GM23338 (cell line): ENCODE measurements at regions not wholly inside any gene's neighbourhood (a gene's known extent, or its start where the extent isn't known, plus 50 kb on each side); places are given as distances from the start of the nearest gene placed in this dataset.

Source experiments
- ATAC-seq: fragments of 200-7000 bp; cut with Tn5 transposase; 3 replicates; pipeline ENCODE4 v1.9.1; 2020
- DNase-seq: peaks from one replicate; pipeline ENCODE4 v3.0.0-alpha.2; 2015; ENCODE audit warnings: low spot score
- H2AFZ ChIP-seq: fragments of 200-600 bp; sonication (generic); 2 replicates; pipeline ENCODE4 v1.8.0; 2016; ENCODE audit warnings: antibody characterized with exemption, mild to moderate bottlenecking, moderate library complexity
- H3F3A ChIP-seq: fragments of 200-600 bp; sonication (generic); replicated peaks from 2 replicates; pipeline ENCODE4 v1.8.0; 2017; ENCODE audit warnings: antibody characterized with exemption, mixed run types, low read depth
- H3K27ac ChIP-seq: fragments of 200-600 bp; sonication (generic); 2 replicates; pipeline ENCODE4 v1.6.1; 2016; ENCODE audit warnings: low read depth
- H3K27me3 ChIP-seq: fragments of 200-600 bp; sonication (generic); 2 replicates; pipeline ENCODE4 v1.8.0; 2016; ENCODE audit warnings: mild to moderate bottlenecking, mixed run types, moderate library complexity; ENCODE audit not compliant: insufficient read depth
- H3K36me3 ChIP-seq: fragments of 200-600 bp; sonication (generic); 2 replicates; pipeline ENCODE4 v1.8.0; 2016; ENCODE audit warnings: mild to moderate bottlenecking; ENCODE audit not compliant: insufficient read depth
- H3K4me1 ChIP-seq: fragments of 200-600 bp; sonication (generic); 2 replicates; pipeline ENCODE4 v1.8.0; 2016; ENCODE audit warnings: mild to moderate bottlenecking, moderate library complexity; ENCODE audit not compliant: insufficient read depth
- H3K4me2 ChIP-seq: fragments of 200-600 bp; sonication (generic); 2 replicates; pipeline ENCODE4 v1.7.1; 2017; ENCODE audit warnings: mixed run types
- H3K4me3 ChIP-seq: fragments of 200-600 bp; sonication (generic); 2 replicates; pipeline ENCODE4 v1.6.1; 2016; ENCODE audit warnings: mixed run types
- H3K79me2 ChIP-seq: fragments of 200-600 bp; sonication (generic); replicated peaks from 2 replicates; pipeline ENCODE4 v1.8.0; 2017; ENCODE audit warnings: mild to moderate bottlenecking; ENCODE audit not compliant: insufficient read depth
- H3K9me2 ChIP-seq: fragments of 200-600 bp; sonication (generic); 2 replicates; pipeline ENCODE4 v1.8.0; 2017; ENCODE audit not compliant: insufficient read depth
- H4K20me1 ChIP-seq: fragments of 200-600 bp; sonication (generic); replicated peaks from 2 replicates; pipeline ENCODE4 v1.8.0; 2017; ENCODE audit warnings: mild to moderate bottlenecking; ENCODE audit not compliant: insufficient read depth
- H3K27ac Mint-ChIP-seq: 2 replicates; pipeline ENCODE4 v1.8.0; 2020; ENCODE audit warnings: inconsistent platforms, mild to moderate bottlenecking, moderate library complexity, mixed read lengths
- H3K27me3 Mint-ChIP-seq: 3 replicates; pipeline ENCODE4 v1.8.0; 2022; ENCODE audit warnings: low read depth, mild to moderate bottlenecking, moderate library complexity, mixed read lengths, inconsistent platforms; ENCODE audit not compliant: insufficient read depth, poor library complexity
- H3K36me3 Mint-ChIP-seq: 3 replicates; pipeline ENCODE4 v1.8.0; 2021; ENCODE audit warnings: low read depth, mild to moderate bottlenecking, inconsistent platforms, moderate library complexity, mixed read lengths
- H3K4me1 Mint-ChIP-seq: 3 replicates; pipeline ENCODE4 v1.8.0; 2020; ENCODE audit warnings: mild to moderate bottlenecking, inconsistent platforms, mixed read lengths
- H3K4me3 Mint-ChIP-seq: 3 replicates; pipeline ENCODE4 v1.8.0; 2021; ENCODE audit warnings: moderate library complexity, mild to moderate bottlenecking, inconsistent platforms, mixed read lengths
- H3K9me3 Mint-ChIP-seq: 3 replicates; pipeline ENCODE4 v1.8.0; 2020; ENCODE audit warnings: moderate library complexity, mild to moderate bottlenecking, inconsistent platforms, mixed read lengths
- CREB1 ChIP-seq: fragments of 250-450 bp; sonication (Bioruptor Pico); IDR thresholded peaks from 2 replicates; pipeline ENCODE4 v1.5.0; 2020; ENCODE audit warnings: low read depth, mild to moderate bottlenecking, moderate library complexity
- EZH2phosphoT487 ChIP-seq: fragments of 200-600 bp; sonication (generic); IDR thresholded peaks from one replicate; pipeline ENCODE4 v1.8.1; 2018; ENCODE audit warnings: antibody characterized with exemption; ENCODE audit not compliant: unreplicated experiment
- JUNB ChIP-seq: IDR thresholded peaks from one replicate; pipeline ENCODE4 v1.6.1; 2016; ENCODE audit warnings: antibody characterized with exemption; ENCODE audit not compliant: unreplicated experiment
- NANOG ChIP-seq: IDR thresholded peaks from 2 replicates; pipeline ENCODE4 v1.6.1; 2016; ENCODE audit warnings: antibody characterized with exemption, borderline replicate concordance
- POLR2AphosphoS5 ChIP-seq: IDR thresholded peaks from 2 replicates; pipeline ENCODE4 v1.6.1; 2016; ENCODE audit warnings: antibody characterized with exemption, low read depth
- STAT1 ChIP-seq: IDR thresholded peaks from one replicate; pipeline ENCODE4 v1.6.1; 2016; ENCODE audit warnings: antibody characterized with exemption; ENCODE audit not compliant: unreplicated experiment
- ZNF331 ChIP-seq: fragments of 250-450 bp; sonication (Bioruptor Pico); IDR thresholded peaks from 2 replicates; pipeline ENCODE4 v1.5.0; 2020; ENCODE audit warnings: low read depth, mild to moderate bottlenecking, moderate library complexity
- ZNF462 ChIP-seq: fragments of 250-450 bp; sonication (Bioruptor Pico); IDR thresholded peaks from 2 replicates; pipeline ENCODE4 v1.5.0; 2020; ENCODE audit warnings: mild to moderate bottlenecking, moderate library complexity

- TF ChIP-seq ZNF462 (CRISPR knock-in tag) (no peak), ZNF331 (CRISPR knock-in tag) (no peak), EZH2phosphoT487 (no peak)
These were observed 602.0 kb upstream of the KCNMB2 start (continued) for GRCh38 chr3:177934001-177934891.

- Histone ChIP-seq H3K27ac (no peak overlapping the region), H4K20me1 (no peaks in the 10 kb centered on the region), H3K9me2 (no peaks in the 10 kb centered on the region), H3K79me2 (no peaks in the 10 kb centered on the region), H3F3A (no peaks in the 10 kb centered on the region), H2AFZ (no peak overlapping the region), H3K36me3 (no peaks in the 10 kb centered on the region), H3K27me3 (no peaks in the 10 kb centered on the region), H3K4me2 (no peak overlapping the region), H3K4me1 (peaks cover under 1% of the 10 kb centered on the region), H3K4me3 (no peak overlapping the region)
- Mint-ChIP-seq H3K9me3 (no peaks in the 10 kb centered on the region), H3K4me1 (peaks cover 7% of the 10 kb centered on the region; the same call in 2 of the 3 replicates), H3K4me3 (no peak overlapping the region), H3K27ac (no peak overlapping the region), H3K36me3 (no peaks in the 10 kb centered on the region), H3K27me3 (peaks cover 3% of the 10 kb centered on the region)
- ATAC-seq, result no peak
- DNase-seq, result no peak
- TF ChIP-seq POLR2AphosphoS5, result no peak
- no peak for TF ChIP-seq NANOG
- TF ChIP-seq CREB1 (CRISPR knock-in tag), result no peak
- no peak for TF ChIP-seq ZNF462 (CRISPR knock-in tag)
- no peak for TF ChIP-seq STAT1
- no peak for TF ChIP-seq JUNB
These were observed 601.2 kb upstream of the KCNMB2 start for GRCh38 chr3:177935047-177935446.
